Gastrocnemius medialis (tissue), 4 donors: ENCODE measurements at regions not wholly inside any gene's neighbourhood (a gene's known extent, or its start where the extent isn't known, plus 50 kb on each side); places are given as distances from the start of the nearest gene placed in this dataset.

Experiments used
- ATAC-seq, 2 donors: fragments of 150-250 bp; one replicate each; pipeline ENCODE4 v1.9.1; 2016
- DNase-seq, 2 donors: peaks; one replicate each; pipeline ENCODE4 v3.0.0-alpha.2; 2019
- H3K27ac ChIP-seq, 4 donors: fragments of 200-600 bp; sonication (generic); 1 replicate in 1 of 4; 2 replicates in 3 of 4; pipeline ENCODE4 v1.5.1; 2016 to 2018; ENCODE audit warnings: mild to moderate bottlenecking in 2 of 4, moderate library complexity in 1 of 4
- H3K27me3 ChIP-seq, 3 donors: fragments of 200-600 bp; sonication (generic) in 2 of 3; 1 replicate in 1 of 3; 2 replicates in 2 of 3; pipeline versions ENCODE4 v1.5.1 to v1.6.0; 2016 to 2019; ENCODE audit warnings: mild to moderate bottlenecking in 1 of 3, moderate library complexity in 1 of 3
- H3K36me3 ChIP-seq, 2 donors: fragments of 200-600 bp; sonication (generic) in 1 of 2; one replicate each; pipeline ENCODE4 v1.5.1; 2017 to 2018
- H3K4me1 ChIP-seq, 2 donors: fragments of 200-600 bp; sonication (generic) in 1 of 2; one replicate each; pipeline ENCODE4 v1.5.1; 2016 to 2017; ENCODE audit warnings: mild to moderate bottlenecking in 2 of 2
- H3K4me3 ChIP-seq, 4 donors: fragments of 200-600 bp; sonication (generic) in 3 of 4; 1 replicate in 1 of 4; 2 replicates in 3 of 4; pipeline ENCODE4 v1.5.1; 2016 to 2019; ENCODE audit warnings: mild to moderate bottlenecking in 2 of 4
- H3K9me3 ChIP-seq, 3 donors: fragments of 200-600 bp; sonication (generic) in 2 of 3; 1 replicate in 1 of 3; 2 replicates in 2 of 3; pipeline ENCODE4 v1.5.1; 2016 to 2019
- POLR2A ChIP-seq, 2 donors: fragments of 450-650 bp; IDR thresholded peaks; one replicate each; pipeline ENCODE4 v1.6.1; 2017; ENCODE audit warnings: antibody characterized with exemption in 2 of 2, mild to moderate bottlenecking in 2 of 2, moderate library complexity in 2 of 2
- in situ Hi-C, 4 donors: fragments of 200-750 bp; cut with MboI; loops; one replicate each; pipeline versions ENCODE4 v1.15.0 to v1.8.0; 2017; ENCODE audit warnings: low sequenced_read_pairs in 4 of 4
- intact Hi-C: fragments of 100-400 bp; cut with DNase I; formaldehyde crosslinking; loops from one replicate; pipeline ENCODE4 v1.15.1; 2023; ENCODE audit warnings: low total_unique reads
- TF ChIP-seq, protein P1 (sequence below), 5 experiments: fragments of 450-650 bp in 3 of 5; fragments of 200-600 bp in 2 of 5; sonication (generic) in 2 of 5; IDR thresholded peaks in 4 of 5; conservative IDR thresholded peaks in 1 of 5; 1 replicate in 4 of 5; 2 replicates in 1 of 5; pipeline ENCODE4 v1.5.1; 2016 to 2019; ENCODE audit warnings: antibody characterized with exemption in 5 of 5, mild to moderate bottlenecking in 3 of 5, moderate library complexity in 3 of 5

DNA sequence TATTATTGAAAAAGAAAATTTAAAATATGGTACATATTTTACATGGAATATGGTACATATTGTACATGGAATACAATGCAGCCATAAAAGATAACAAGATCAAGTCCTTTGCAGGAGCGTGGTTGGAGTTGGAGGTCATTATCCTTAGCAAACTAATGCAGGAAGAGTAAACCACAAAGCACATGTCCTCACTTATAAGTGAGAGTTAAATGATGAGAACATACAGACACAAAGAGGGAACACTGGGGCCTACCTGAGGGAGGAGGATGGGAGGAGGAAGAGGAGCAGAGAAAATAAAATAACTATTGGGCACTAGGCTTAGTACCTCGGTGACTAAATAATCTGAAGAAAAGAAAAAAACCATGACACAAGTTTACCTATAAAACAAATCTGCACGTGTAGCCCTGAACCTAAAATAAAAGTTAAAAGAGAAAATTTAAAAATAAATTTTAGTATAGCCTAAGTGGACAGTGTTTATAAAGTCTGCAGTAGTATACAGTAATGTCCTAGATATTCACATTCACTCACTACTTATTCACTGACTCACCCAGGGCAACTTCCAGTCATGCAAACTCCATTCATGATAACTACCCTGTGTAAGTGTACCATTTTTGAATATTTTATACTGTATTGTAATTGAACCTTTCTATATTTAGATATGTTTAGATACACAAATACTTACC, 204.4 kb downstream of the FAM76B start:
- Histone ChIP-seq H3K27me3 (no peaks in the 10 kb centered on the region), H3K4me1 (no peaks in the 10 kb centered on the region), H3K9me3 (no peaks in the 10 kb centered on the region), H3K27ac (no peak overlapping the region), H3K36me3 (no peaks in the 10 kb centered on the region), H3K4me3 (no peak overlapping the region)
- DNase-seq (no peak), ATAC-seq (no peak)
- TF ChIP-seq, protein P1, sequence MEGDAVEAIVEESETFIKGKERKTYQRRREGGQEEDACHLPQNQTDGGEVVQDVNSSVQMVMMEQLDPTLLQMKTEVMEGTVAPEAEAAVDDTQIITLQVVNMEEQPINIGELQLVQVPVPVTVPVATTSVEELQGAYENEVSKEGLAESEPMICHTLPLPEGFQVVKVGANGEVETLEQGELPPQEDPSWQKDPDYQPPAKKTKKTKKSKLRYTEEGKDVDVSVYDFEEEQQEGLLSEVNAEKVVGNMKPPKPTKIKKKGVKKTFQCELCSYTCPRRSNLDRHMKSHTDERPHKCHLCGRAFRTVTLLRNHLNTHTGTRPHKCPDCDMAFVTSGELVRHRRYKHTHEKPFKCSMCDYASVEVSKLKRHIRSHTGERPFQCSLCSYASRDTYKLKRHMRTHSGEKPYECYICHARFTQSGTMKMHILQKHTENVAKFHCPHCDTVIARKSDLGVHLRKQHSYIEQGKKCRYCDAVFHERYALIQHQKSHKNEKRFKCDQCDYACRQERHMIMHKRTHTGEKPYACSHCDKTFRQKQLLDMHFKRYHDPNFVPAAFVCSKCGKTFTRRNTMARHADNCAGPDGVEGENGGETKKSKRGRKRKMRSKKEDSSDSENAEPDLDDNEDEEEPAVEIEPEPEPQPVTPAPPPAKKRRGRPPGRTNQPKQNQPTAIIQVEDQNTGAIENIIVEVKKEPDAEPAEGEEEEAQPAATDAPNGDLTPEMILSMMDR (IDR thresholded peaks at IDR 0.05 in 4 of 5, conservative IDR thresholded peaks at IDR 0.05 in 1 of 5): no peak
- TF ChIP-seq POLR2A (IDR thresholded peaks at IDR 0.05): no peak
- intact Hi-C loops: no loop called here
- in situ Hi-C loops: no loop called here

DNA sequence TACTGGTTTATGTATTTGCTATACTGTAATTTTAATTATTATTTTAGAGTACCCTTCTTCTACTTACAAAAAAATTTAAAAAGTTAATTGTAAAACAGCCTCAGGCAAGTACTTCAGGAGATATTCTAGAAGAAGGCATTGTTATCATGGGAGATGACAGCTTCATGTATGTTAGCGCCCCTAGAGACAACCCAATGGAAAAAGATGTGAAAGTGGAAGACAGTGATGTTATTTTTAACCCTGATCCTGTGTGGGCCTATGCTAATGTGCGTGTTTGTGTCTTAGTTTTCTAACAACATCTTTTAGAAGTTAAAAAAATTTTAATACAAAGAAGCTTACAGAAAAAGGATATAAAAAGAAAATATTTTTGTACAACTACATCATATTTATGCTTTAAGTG, 205.0 kb downstream of the FAM76B start:
- in situ Hi-C loops: no loop called here
- ATAC-seq (no peak), DNase-seq (no peak)
- H3K9me3 ChIP-seq: no peaks in the 10 kb centered on the region
- TF ChIP-seq, protein P1 (IDR thresholded peaks at IDR 0.05 in 4 of 5, conservative IDR thresholded peaks at IDR 0.05 in 1 of 5): no peak
- TF ChIP-seq POLR2A (IDR thresholded peaks at IDR 0.05): no peak
- no peaks in the 10 kb centered on the region for H3K36me3 ChIP-seq
- intact Hi-C loops: no loop called here
- H3K4me1 ChIP-seq: no peaks in the 10 kb centered on the region
- H3K4me3 ChIP-seq: no peak overlapping the region
- no peaks in the 10 kb centered on the region for H3K27me3 ChIP-seq
- H3K27ac ChIP-seq: no peak overlapping the region

DNA sequence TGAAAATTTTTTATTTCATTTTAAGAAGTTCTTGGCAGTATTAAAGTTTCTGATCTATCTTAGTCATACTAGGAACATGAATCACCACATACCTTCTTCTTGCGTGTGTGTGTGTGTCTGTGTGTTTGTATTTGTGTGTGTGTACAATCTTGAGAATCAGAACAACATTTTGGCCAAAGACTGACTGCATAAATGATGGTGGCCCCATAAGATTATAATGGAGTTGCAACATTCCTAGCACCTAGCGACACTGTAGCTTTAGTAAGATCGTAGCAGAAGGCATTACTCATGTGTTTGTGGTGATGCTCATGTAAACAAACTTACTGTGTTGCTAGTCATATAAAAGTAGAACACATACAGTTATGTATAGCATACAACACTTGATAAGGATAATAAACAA, 205.4 kb downstream of the FAM76B start:
- Histone ChIP-seq H3K27me3 (no peaks in the 10 kb centered on the region), H3K27ac (no peak overlapping the region), H3K4me1 (no peaks in the 10 kb centered on the region), H3K4me3 (no peak overlapping the region), H3K36me3 (no peaks in the 10 kb centered on the region), H3K9me3 (no peaks in the 10 kb centered on the region)
- in situ Hi-C loops (no loop called here), intact Hi-C loops (no loop called here)
- DNase-seq: no peak
- ATAC-seq: no peak
- no peak for TF ChIP-seq POLR2A (IDR thresholded peaks at IDR 0.05)
- TF ChIP-seq, protein P1 (IDR thresholded peaks at IDR 0.05 in 4 of 5, conservative IDR thresholded peaks at IDR 0.05 in 1 of 5): no peak

DNA sequence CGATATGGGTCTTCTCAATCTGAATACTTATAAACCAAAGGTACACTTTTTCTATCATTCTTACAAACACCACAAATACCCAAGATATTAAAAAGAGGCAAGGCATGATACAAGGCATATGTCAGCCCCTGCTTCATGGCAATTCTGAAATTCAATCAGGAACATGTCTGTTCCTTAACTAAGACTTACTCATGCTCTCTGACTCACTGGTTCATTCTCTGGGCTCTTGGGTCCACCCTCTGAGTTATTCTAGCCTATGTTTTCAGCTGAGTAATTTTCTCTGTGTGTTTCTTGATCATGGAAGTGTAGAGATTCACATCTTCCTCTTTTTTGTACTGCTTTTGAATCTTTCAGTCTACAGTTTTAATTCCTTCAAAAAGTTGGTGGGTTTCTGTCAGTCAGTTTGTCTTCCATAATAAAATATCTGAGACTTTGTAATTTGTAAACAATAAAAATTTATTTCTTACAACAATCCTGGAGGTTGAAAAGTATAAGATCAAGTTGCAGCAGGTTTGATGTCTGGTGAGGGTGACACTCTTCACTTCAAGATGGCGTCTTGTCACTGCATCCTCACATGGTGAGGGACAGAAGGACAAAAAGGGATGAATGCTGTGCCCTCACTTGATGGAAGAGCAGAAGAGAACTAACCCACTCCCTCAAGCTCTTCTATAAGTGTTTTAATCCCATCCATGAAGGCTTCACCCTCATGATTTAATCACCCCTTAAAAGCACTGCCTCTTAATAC, 211.7 kb downstream of the FAM76B start:
- Histone ChIP-seq H3K36me3 (no peaks in the 10 kb centered on the region), H3K4me1 (no peaks in the 10 kb centered on the region), H3K4me3 (no peak overlapping the region), H3K9me3 (no peaks in the 10 kb centered on the region), H3K27ac (no peak overlapping the region), H3K27me3 (no peaks in the 10 kb centered on the region)
- in situ Hi-C loops: no loop called here
- TF ChIP-seq, protein P1 (IDR thresholded peaks at IDR 0.05 in 4 of 5, conservative IDR thresholded peaks at IDR 0.05 in 1 of 5): no peak
- no peak for TF ChIP-seq POLR2A (IDR thresholded peaks at IDR 0.05)
- intact Hi-C loops: no loop called here
- ATAC-seq (no peak), DNase-seq (no peak)
